Kidney (tissue), 13 donors: ENCODE measurements at regions not wholly inside any gene's neighbourhood (a gene's known extent, or its start where the extent isn't known, plus 50 kb on each side); places are given as distances from the start of the nearest gene placed in this dataset.

Experiments used
- DNase-seq, 5 donors: peaks; one replicate each; pipeline ENCODE4 v3.0.0-alpha.2; 2013 to 2020
- FAIRE-seq: peaks from 2 replicates; lab custom pipeline; 2012; peaks lifted over from hg19 to GRCh38; lab: Jason Lieb, UNC
- H3K27ac ChIP-seq, 2 donors: one replicate each; pipeline ENCODE4 v1.7.0; 2013; ENCODE audit warnings: low read depth in 2 of 2, low read length in 2 of 2, inconsistent platforms in 1 of 2
- H3K27me3 ChIP-seq: one replicate; pipeline ENCODE4 v1.7.1; 2013; ENCODE audit warnings: low read length, inconsistent platforms; ENCODE audit not compliant: control insufficient read depth, insufficient read depth
- H3K36me3 ChIP-seq, 3 donors: one replicate each; pipeline versions ENCODE4 v1.7.0 to v1.7.1; 2013; ENCODE audit warnings: low read length in 3 of 3, control low read depth in 1 of 3, inconsistent platforms in 1 of 3; ENCODE audit not compliant: insufficient read depth in 3 of 3, control insufficient read depth in 2 of 3
- H3K4me1 ChIP-seq, 3 donors: one replicate each; pipeline versions ENCODE4 v1.7.0 to v1.7.1; 2013; ENCODE audit warnings: low read length in 3 of 3, inconsistent platforms in 1 of 3, low read depth in 1 of 3; ENCODE audit not compliant: control insufficient read depth in 2 of 3, insufficient read depth in 2 of 3
- H3K4me3 ChIP-seq, 3 donors: one replicate each; pipeline versions ENCODE4 v1.7.0 to v1.8.1; 2013; ENCODE audit warnings: low read length in 3 of 3, control low read depth in 1 of 3, inconsistent platforms in 1 of 3
- H3K9ac ChIP-seq, 3 donors: one replicate each; pipeline versions ENCODE4 v1.7.0 to v1.7.1; 2013; ENCODE audit warnings: low read length in 3 of 3, control low read depth in 1 of 3, inconsistent platforms in 1 of 3
- H3K9me3 ChIP-seq, 3 donors: one replicate each; pipeline versions ENCODE4 v1.7.0 to v1.7.1; 2013; ENCODE audit warnings: low read length in 3 of 3, control low read depth in 1 of 3, inconsistent platforms in 1 of 3; ENCODE audit not compliant: control insufficient read depth in 2 of 3, insufficient read depth in 1 of 3
- intact Hi-C: fragments of 100-400 bp; cut with DNase I; formaldehyde crosslinking; loops from one replicate; pipeline ENCODE4 v1.11.1; 2022
- TF ChIP-seq, protein P1 (sequence below): IDR thresholded peaks from 3 replicates; pipeline ENCODE4 v1.5.1; 2012; ENCODE audit warnings: mild to moderate bottlenecking, moderate library complexity, borderline replicate concordance; ENCODE audit not compliant: insufficient read depth; ENCODE audit errors: extremely low read depth
- donor health status: control.
- donor health status: control.
- donor health status: control.
- donor health status: control.
- donor health status: control.
- donor health status: DM: yes; HTN: yes; CAD: no.
- donor health status: Normal renal cell carcinoma (clear cell type).

GRCh38 chr5:124865603-124866354 is 119.3 kb upstream of the ZNF608 start:
- no peak overlapping the region for H3K4me3 ChIP-seq
- TF ChIP-seq, protein P1, sequence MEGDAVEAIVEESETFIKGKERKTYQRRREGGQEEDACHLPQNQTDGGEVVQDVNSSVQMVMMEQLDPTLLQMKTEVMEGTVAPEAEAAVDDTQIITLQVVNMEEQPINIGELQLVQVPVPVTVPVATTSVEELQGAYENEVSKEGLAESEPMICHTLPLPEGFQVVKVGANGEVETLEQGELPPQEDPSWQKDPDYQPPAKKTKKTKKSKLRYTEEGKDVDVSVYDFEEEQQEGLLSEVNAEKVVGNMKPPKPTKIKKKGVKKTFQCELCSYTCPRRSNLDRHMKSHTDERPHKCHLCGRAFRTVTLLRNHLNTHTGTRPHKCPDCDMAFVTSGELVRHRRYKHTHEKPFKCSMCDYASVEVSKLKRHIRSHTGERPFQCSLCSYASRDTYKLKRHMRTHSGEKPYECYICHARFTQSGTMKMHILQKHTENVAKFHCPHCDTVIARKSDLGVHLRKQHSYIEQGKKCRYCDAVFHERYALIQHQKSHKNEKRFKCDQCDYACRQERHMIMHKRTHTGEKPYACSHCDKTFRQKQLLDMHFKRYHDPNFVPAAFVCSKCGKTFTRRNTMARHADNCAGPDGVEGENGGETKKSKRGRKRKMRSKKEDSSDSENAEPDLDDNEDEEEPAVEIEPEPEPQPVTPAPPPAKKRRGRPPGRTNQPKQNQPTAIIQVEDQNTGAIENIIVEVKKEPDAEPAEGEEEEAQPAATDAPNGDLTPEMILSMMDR = no peak
- H3K9ac ChIP-seq = no peak overlapping the region
- no peak overlapping the region for H3K27ac ChIP-seq
- H3K36me3 ChIP-seq = no peaks in the 10 kb centered on the region
- H3K27me3 ChIP-seq = no peaks in the 10 kb centered on the region
- intact Hi-C loops = no loop called here
- peaks cover 3 to 18% (median 5%) of the 10 kb centered on the region in 3 donors for H3K4me1 ChIP-seq
- FAIRE-seq (no peak), DNase-seq (peak in 2 of 5 donors; percentile 39 to 80)
- no peaks in the 10 kb centered on the region for H3K9me3 ChIP-seq

DNA sequence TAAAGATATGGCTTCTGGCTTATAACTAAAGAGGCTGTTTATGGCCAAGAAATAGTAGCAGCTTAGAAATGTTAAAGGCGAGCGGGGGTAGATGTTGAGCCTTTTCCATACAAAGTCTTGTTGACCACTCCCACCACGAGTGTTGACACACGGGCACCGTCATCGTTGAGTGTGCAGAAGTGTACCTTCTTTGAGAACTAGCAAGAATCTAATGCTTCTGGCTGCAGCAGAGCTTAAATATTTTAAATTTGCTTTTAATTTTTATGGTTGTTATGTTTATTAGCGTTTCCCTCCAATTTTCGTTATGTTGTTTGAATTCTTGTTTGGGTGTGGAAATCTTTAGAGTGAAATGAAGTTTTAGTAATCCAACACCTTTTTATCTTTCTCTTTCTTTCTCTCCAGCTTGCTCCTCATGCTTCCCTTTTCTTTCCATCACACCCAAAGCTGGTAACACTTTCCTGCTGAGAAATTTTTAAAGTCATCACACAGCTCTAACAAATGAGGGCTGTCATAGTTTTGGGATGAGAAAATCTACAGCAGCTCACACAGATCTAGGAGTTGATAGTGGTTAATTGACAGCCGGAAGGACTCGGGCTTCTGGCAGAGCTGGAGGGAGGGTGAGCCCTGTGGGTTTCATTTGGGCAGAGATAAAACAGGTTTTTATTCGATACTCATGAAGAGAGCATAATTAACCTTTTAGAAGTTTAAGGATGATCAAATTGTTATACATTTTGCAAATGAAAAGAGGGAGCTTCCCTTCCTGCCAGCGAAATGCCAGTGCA is 120.1 kb upstream of the ZNF608 start:
- H3K4me3 ChIP-seq = no peak overlapping the region
- DNase-seq = no peak
- no peaks in the 10 kb centered on the region for H3K36me3 ChIP-seq
- no peak overlapping the region for H3K9ac ChIP-seq
- H3K4me1 ChIP-seq = peaks cover 3 to 21% (median 5%) of the 10 kb centered on the region in 3 donors
- TF ChIP-seq, protein P1 = no peak
- no peaks in the 10 kb centered on the region for H3K27me3 ChIP-seq
- H3K27ac ChIP-seq = no peak overlapping the region
- FAIRE-seq = no peak
- intact Hi-C loops = no loop called here
- no peaks in the 10 kb centered on the region for H3K9me3 ChIP-seq

DNA sequence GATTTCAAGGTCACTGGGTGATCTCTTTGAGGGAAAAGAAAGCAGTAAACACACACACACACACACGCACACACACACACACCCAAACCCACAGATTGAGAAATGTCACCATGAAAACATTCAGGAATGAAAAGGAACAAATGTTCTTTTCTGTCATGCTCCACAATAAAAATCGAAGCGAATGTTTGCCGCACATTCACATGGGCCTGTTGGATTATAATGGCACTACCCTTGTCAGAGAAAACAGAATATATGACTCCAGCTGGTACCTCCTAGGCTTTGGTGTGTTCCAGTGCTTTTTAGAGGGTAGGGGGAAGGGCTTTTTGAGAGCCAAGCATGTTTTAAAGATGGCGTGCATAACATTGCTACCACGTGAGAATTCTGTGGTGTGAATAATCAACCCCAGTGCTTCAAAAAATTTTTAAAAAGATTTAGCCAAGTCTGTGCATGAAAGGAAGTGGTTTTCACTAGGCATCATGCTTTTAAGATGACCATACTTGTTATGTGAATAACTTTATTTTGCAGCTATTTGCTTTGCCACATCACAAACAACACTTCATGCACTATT is 120.8 kb upstream of the ZNF608 start:
- Histone ChIP-seq H3K9me3 (no peaks in the 10 kb centered on the region), H3K27ac (no peak overlapping the region), H3K4me3 (no peak overlapping the region), H3K9ac (no peak overlapping the region), H3K36me3 (no peaks in the 10 kb centered on the region), H3K4me1 (peaks cover 3 to 21% (median 5%) of the 10 kb centered on the region in 3 donors), H3K27me3 (no peaks in the 10 kb centered on the region)
- intact Hi-C loops = no loop called here
- DNase-seq = no peak
- FAIRE-seq = no peak
- TF ChIP-seq, protein P1 = no peak
